ACC112 (cell line): ENCODE measurements at regions not wholly inside any gene's neighbourhood (a gene's known extent, or its start where the extent isn't known, plus 50 kb on each side); places are given as distances from the start of the nearest gene placed in this dataset.

Experiments
- H2AFZ ChIP-seq: fragments of 200-600 bp; sonication (generic); one replicate; pipeline ENCODE4 v1.6.0; 2017; ENCODE audit warnings: antibody characterized with exemption, low read length; ENCODE audit not compliant: unreplicated experiment
- H3K27ac ChIP-seq: fragments of 200-600 bp; sonication (generic); 2 replicates; pipeline ENCODE4 v1.5.1; 2014; ENCODE audit warnings: low read depth, mild to moderate bottlenecking, antibody characterized with exemption, low read length, moderate library complexity
- H3K27me3 ChIP-seq: fragments of 200-600 bp; sonication (generic); 2 replicates; pipeline ENCODE4 v1.6.1; 2014; ENCODE audit warnings: mild to moderate bottlenecking, antibody characterized with exemption, low read length, moderate library complexity, mixed read lengths; ENCODE audit not compliant: insufficient read depth
- H3K36me3 ChIP-seq: fragments of 200-600 bp; sonication (generic); 2 replicates; pipeline ENCODE4 v1.6.1; 2016; ENCODE audit warnings: mild to moderate bottlenecking, antibody characterized with exemption, low read length, moderate library complexity, mixed read lengths; ENCODE audit not compliant: insufficient read depth
- H3K4me1 ChIP-seq: fragments of 200-600 bp; sonication (generic); one replicate; pipeline ENCODE4 v1.6.1; 2016; ENCODE audit warnings: low read length, mixed read lengths; ENCODE audit not compliant: insufficient read depth, unreplicated experiment, control insufficient read depth
- H3K4me3 ChIP-seq: fragments of 200-600 bp; sonication (generic); 2 replicates; pipeline ENCODE4 v1.5.1; 2014; ENCODE audit warnings: mild to moderate bottlenecking, low read depth, low read length
- H3K79me2 ChIP-seq: fragments of 200-600 bp; sonication (generic); one replicate; pipeline ENCODE4 v1.6.0; 2016; ENCODE audit warnings: low read length; ENCODE audit not compliant: control insufficient read depth, unreplicated experiment, insufficient read depth

GRCh38 chr3:124398594-124398993 is 331.7 kb upstream of the UMPS start:
- H2AFZ ChIP-seq: no peak overlapping the region
- H3K36me3 ChIP-seq: no peaks in the 10 kb centered on the region
- no peaks in the 10 kb centered on the region for H3K79me2 ChIP-seq
- H3K4me3 ChIP-seq: no peak overlapping the region
- no peaks in the 10 kb centered on the region for H3K4me1 ChIP-seq
- peaks cover 70% of the 10 kb centered on the region for H3K27me3 ChIP-seq
- H3K27ac ChIP-seq: no peak overlapping the region

- peaks cover 56% of the 10 kb centered on the region for H3K27me3 ChIP-seq
- H2AFZ ChIP-seq: no peak overlapping the region
These were observed 328.4 kb upstream of the UMPS start for GRCh38 chr3:124401843-124402242.

GRCh38 chr3:124402791-124403190 is 327.5 kb upstream of the UMPS start:
- no peaks in the 10 kb centered on the region for H3K36me3 ChIP-seq
- H3K4me3 ChIP-seq: no peak overlapping the region
- H3K27ac ChIP-seq: no peak overlapping the region
- H3K4me1 ChIP-seq: no peaks in the 10 kb centered on the region
- no peak overlapping the region for H2AFZ ChIP-seq
- no peaks in the 10 kb centered on the region for H3K79me2 ChIP-seq
- H3K27me3 ChIP-seq: peaks cover 46% of the 10 kb centered on the region

More at GRCh38 chr3:124401843-124402242, 328.4 kb upstream of the UMPS start:
- H3K36me3 ChIP-seq: no peaks in the 10 kb centered on the region
- H3K4me1 ChIP-seq: no peaks in the 10 kb centered on the region
- H3K27ac ChIP-seq: no peak overlapping the region
- no peak overlapping the region for H3K4me3 ChIP-seq
- no peaks in the 10 kb centered on the region for H3K79me2 ChIP-seq

GRCh38 chr3:124404621-124405020 is 325.6 kb upstream of the UMPS start:
- Histone ChIP-seq H3K79me2 (no peaks in the 10 kb centered on the region), H3K27me3 (peaks cover 49% of the 10 kb centered on the region), H2AFZ (no peak overlapping the region), H3K27ac (no peak overlapping the region), H3K4me3 (no peak overlapping the region), H3K4me1 (no peaks in the 10 kb centered on the region), H3K36me3 (no peaks in the 10 kb centered on the region)

- H3K4me3 ChIP-seq: no peak overlapping the region
- H3K27me3 ChIP-seq: peaks cover 36% of the 10 kb centered on the region
- peaks cover 6% of the 10 kb centered on the region for H3K4me1 ChIP-seq
- H3K79me2 ChIP-seq: no peaks in the 10 kb centered on the region
- H2AFZ ChIP-seq: no peak overlapping the region
- H3K36me3 ChIP-seq: no peaks in the 10 kb centered on the region
- no peak overlapping the region for H3K27ac ChIP-seq
These were observed 323.0 kb upstream of the UMPS start for GRCh38 chr3:124407260-124407659.

GRCh38 chr3:124409650-124410275 is 320.5 kb upstream of the UMPS start:
- Histone ChIP-seq H3K4me3 (no peak overlapping the region), H3K4me1 (peaks cover 6% of the 10 kb centered on the region), H3K79me2 (no peaks in the 10 kb centered on the region), H2AFZ (no peak overlapping the region), H3K27ac (no peak overlapping the region), H3K27me3 (peaks cover 44% of the 10 kb centered on the region), H3K36me3 (no peaks in the 10 kb centered on the region)

GRCh38 chr3:124410471-124410870 is 319.8 kb upstream of the UMPS start:
- Histone ChIP-seq H3K4me3 (no peak overlapping the region), H3K79me2 (no peaks in the 10 kb centered on the region), H3K27ac (no peak overlapping the region), H3K4me1 (peaks cover 6% of the 10 kb centered on the region), H2AFZ (no peak overlapping the region), H3K27me3 (peaks cover 45% of the 10 kb centered on the region), H3K36me3 (no peaks in the 10 kb centered on the region)

GRCh38 chr3:124411728-124412127 is 318.5 kb upstream of the UMPS start:
- Histone ChIP-seq H3K27me3 (peaks cover 57% of the 10 kb centered on the region), H3K36me3 (no peaks in the 10 kb centered on the region), H2AFZ (no peak overlapping the region), H3K4me3 (no peak overlapping the region), H3K27ac (no peak overlapping the region), H3K79me2 (no peaks in the 10 kb centered on the region), H3K4me1 (peaks cover 6% of the 10 kb centered on the region)

DNA sequence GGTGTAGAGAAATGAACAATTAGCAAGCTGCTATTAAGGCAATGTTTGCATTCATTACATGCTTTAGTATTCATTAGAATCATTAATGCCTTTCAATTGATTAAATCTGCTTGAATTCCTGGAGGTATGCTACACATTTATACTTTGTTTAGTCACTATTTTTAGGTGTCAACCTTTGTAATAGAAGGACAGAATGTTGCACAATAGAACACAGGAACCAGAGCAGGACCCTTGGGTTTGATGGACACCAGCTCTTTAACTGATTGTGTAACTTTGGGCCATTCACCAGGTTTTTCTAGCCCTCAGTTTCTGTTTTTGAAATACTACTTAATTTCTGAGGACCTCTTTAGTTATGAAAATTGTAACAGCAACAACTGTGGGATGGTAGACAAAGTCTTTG is 317.6 kb upstream of the UMPS start:
- no peak overlapping the region for H2AFZ ChIP-seq
- H3K4me1 ChIP-seq: peaks cover 6% of the 10 kb centered on the region

GRCh38 chr3:124413393-124413792 is 316.9 kb upstream of the UMPS start:
- H3K4me1 ChIP-seq: peaks cover 6% of the 10 kb centered on the region
- H2AFZ ChIP-seq: no peak overlapping the region
- no peaks in the 10 kb centered on the region for H3K79me2 ChIP-seq
- no peak overlapping the region for H3K27ac ChIP-seq
- H3K27me3 ChIP-seq: peaks cover 68% of the 10 kb centered on the region
- H3K4me3 ChIP-seq: no peak overlapping the region
- no peaks in the 10 kb centered on the region for H3K36me3 ChIP-seq

More for the DNA sequence above, 317.6 kb upstream of the UMPS start:
- Histone ChIP-seq H3K4me3 (no peak overlapping the region), H3K27me3 (peaks cover 63% of the 10 kb centered on the region), H3K27ac (no peak overlapping the region), H3K79me2 (no peaks in the 10 kb centered on the region), H3K36me3 (no peaks in the 10 kb centered on the region)

GRCh38 chr3:124413989-124414598 is 316.2 kb upstream of the UMPS start:
- no peak overlapping the region for H2AFZ ChIP-seq
- H3K79me2 ChIP-seq: no peaks in the 10 kb centered on the region
- no peak overlapping the region for H3K27ac ChIP-seq
- no peaks in the 10 kb centered on the region for H3K36me3 ChIP-seq
- H3K4me3 ChIP-seq: no peak overlapping the region
- H3K4me1 ChIP-seq: peaks cover 6% of the 10 kb centered on the region
- H3K27me3 ChIP-seq: peaks cover 68% of the 10 kb centered on the region
